ENCODE measurements at regions not wholly inside any gene's neighbourhood (a gene's known extent, or its start where the extent isn't known, plus 50 kb on each side); places are given as distances from the start of the nearest gene placed in this dataset.

DNA sequence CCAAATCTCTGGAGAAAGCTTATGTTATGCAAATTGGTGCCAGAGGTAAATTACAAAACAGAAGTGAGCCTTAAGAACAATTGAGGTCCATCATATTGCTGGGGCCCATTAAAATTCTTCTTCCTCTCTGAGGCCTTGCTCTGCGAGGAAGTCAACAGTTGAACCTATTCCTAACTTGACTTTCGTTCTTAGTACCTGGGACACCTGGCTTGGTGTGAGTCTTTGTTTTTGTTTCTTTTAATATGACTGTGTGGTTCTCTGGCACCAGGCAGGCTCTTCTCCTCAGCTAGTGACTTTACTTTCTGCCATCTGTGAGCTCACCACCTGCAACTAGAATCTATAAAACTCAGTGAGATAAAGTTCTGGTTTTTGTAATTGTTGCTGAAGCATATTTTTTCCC, 120.4 kb downstream of the CBLN1 start:
- no peaks in the 10 kb centered on the region for H3K4me1 Mint-ChIP-seq (ENCODE audit: unreplicated experiment)
- no peaks in the 10 kb centered on the region for H3K36me3 Mint-ChIP-seq (ENCODE audit: unreplicated experiment)
- no peaks in the 10 kb centered on the region for H3K27me3 Mint-ChIP-seq (ENCODE audit: unreplicated experiment)
- no peak overlapping the region for H3K27ac Mint-ChIP-seq (ENCODE audit: unreplicated experiment)
- peaks cover 16% of the 10 kb centered on the region for H3K9me3 Mint-ChIP-seq (ENCODE audit: unreplicated experiment)
- no peak overlapping the region for H3K4me3 Mint-ChIP-seq (ENCODE audit: unreplicated experiment)
- no peak for DNase-seq (ENCODE audit: extremely low spot score, unreplicated experiment)
- TF ChIP-seq, protein P1, sequence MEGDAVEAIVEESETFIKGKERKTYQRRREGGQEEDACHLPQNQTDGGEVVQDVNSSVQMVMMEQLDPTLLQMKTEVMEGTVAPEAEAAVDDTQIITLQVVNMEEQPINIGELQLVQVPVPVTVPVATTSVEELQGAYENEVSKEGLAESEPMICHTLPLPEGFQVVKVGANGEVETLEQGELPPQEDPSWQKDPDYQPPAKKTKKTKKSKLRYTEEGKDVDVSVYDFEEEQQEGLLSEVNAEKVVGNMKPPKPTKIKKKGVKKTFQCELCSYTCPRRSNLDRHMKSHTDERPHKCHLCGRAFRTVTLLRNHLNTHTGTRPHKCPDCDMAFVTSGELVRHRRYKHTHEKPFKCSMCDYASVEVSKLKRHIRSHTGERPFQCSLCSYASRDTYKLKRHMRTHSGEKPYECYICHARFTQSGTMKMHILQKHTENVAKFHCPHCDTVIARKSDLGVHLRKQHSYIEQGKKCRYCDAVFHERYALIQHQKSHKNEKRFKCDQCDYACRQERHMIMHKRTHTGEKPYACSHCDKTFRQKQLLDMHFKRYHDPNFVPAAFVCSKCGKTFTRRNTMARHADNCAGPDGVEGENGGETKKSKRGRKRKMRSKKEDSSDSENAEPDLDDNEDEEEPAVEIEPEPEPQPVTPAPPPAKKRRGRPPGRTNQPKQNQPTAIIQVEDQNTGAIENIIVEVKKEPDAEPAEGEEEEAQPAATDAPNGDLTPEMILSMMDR (IDR thresholded peaks at IDR 0.05): no peak

DNA sequence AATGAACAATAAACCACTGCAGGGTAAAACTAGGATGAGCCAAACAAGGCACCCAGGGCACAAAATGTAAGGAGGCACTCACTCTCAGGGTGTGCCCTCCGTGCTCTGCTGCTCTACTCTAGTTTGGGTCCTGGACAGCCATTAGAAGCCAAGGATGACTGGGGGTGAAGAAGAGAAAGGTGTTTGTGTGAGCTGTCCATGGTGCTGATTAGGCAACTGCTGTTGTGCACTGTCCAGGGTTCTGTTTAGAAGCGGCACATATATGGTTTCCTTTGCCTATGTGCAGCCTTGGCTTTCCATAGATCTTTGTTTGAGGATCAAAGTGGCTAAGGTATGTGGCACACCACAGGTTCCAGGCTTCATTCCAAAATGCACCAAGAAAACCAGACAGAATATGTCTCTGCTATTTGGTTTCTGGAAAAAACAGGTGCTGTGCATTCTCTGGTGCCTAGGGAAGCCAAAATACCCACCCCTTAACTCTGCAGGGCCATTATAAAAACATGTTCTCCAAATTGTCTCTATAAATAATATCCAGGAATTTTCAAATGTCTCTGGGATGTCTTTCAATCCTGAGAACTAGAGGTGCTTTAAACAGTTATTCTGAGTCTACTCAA, 123.5 kb downstream of the CBLN1 start:
- Mint-ChIP-seq H3K27ac (ENCODE audit: unreplicated experiment) (no peak overlapping the region), H3K27me3 (ENCODE audit: unreplicated experiment) (no peaks in the 10 kb centered on the region), H3K4me1 (ENCODE audit: unreplicated experiment) (no peaks in the 10 kb centered on the region), H3K4me3 (ENCODE audit: unreplicated experiment) (no peak overlapping the region), H3K36me3 (ENCODE audit: unreplicated experiment) (no peaks in the 10 kb centered on the region), H3K9me3 (ENCODE audit: unreplicated experiment) (peaks cover 23% of the 10 kb centered on the region)
- no peak for DNase-seq (ENCODE audit: extremely low spot score, unreplicated experiment)
- TF ChIP-seq, protein P1 (IDR thresholded peaks at IDR 0.05): no peak

DNA sequence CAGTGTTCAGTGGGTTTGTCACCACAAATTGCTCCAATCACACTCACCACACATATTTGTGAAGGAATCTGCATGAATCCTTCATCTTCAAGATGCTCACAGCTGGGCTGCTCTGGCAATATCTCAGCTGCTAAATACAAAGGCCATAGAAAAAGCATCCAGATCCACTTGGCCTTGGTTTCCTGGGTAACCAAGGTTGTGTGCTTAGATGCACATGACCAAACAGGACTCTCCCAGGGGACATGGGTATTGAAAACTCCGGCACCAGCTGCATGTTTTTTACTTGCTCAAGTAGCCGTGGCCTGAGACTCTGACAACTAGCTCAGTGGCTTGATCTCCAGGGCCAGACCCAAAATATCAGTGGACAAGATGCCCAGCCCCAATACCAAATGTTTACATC, 131.3 kb downstream of the CBLN1 start:
- no peak overlapping the region for H3K27ac Mint-ChIP-seq (ENCODE audit: unreplicated experiment)
- TF ChIP-seq, protein P1 (IDR thresholded peaks at IDR 0.05): no peak
- no peaks in the 10 kb centered on the region for H3K36me3 Mint-ChIP-seq (ENCODE audit: unreplicated experiment)
- no peaks in the 10 kb centered on the region for H3K27me3 Mint-ChIP-seq (ENCODE audit: unreplicated experiment)
- no peak for DNase-seq (ENCODE audit: extremely low spot score, unreplicated experiment)
- H3K9me3 Mint-ChIP-seq (ENCODE audit: unreplicated experiment): peaks cover 39% of the 10 kb centered on the region
- no peak overlapping the region for H3K4me3 Mint-ChIP-seq (ENCODE audit: unreplicated experiment)
- no peaks in the 10 kb centered on the region for H3K4me1 Mint-ChIP-seq (ENCODE audit: unreplicated experiment)

DNA sequence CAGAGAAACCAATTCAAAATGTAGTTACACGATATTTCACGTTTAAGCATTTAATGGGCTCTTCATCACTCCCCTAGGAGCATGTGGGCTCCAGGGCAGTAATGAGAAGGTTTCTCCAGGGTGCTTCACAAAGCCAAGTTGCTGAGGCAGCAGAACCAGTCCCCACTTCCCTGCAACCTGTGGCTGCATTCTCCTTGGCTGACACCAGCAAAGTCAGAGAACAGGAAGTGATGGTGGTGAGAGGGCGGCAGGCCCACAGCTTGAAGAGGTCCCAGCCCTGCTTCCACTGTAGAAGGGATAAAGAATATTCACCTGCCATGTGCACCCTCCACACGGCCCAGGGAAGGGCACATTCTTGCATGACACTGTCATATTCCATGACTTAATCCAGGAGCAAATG, 133.2 kb downstream of the CBLN1 start:
- Mint-ChIP-seq H3K9me3 (ENCODE audit: unreplicated experiment) (peaks cover 38% of the 10 kb centered on the region), H3K4me3 (ENCODE audit: unreplicated experiment) (no peak overlapping the region), H3K27me3 (ENCODE audit: unreplicated experiment) (no peaks in the 10 kb centered on the region), H3K4me1 (ENCODE audit: unreplicated experiment) (no peaks in the 10 kb centered on the region), H3K36me3 (ENCODE audit: unreplicated experiment) (no peaks in the 10 kb centered on the region), H3K27ac (ENCODE audit: unreplicated experiment) (no peak overlapping the region)
- TF ChIP-seq, protein P1 (IDR thresholded peaks at IDR 0.05): no peak
- no peak for DNase-seq (ENCODE audit: extremely low spot score, unreplicated experiment)

DNA sequence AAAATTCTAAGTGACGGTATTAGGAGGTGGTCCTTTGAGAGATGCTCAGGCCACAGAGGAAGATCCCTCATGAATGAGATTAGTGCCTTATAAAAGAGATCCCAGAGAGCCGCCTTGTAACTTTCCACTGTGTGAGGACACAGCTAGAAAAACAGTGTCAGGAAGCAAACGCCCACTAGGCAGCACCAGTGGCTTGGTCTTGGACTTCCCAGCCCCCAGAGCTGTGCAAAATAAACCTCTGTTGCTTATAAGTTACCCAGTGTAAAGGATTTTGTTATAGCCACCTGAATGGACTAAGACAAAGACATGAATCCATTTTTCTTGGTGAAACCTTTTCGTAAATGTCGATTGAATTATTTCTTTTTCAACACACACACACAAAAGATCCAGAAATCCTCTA, 141.0 kb downstream of the CBLN1 start:
- H3K9me3 Mint-ChIP-seq (ENCODE audit: unreplicated experiment): peaks cover 24% of the 10 kb centered on the region
- H3K27ac Mint-ChIP-seq (ENCODE audit: unreplicated experiment): no peak overlapping the region
- no peaks in the 10 kb centered on the region for H3K36me3 Mint-ChIP-seq (ENCODE audit: unreplicated experiment)
- H3K4me3 Mint-ChIP-seq (ENCODE audit: unreplicated experiment): no peak overlapping the region
- TF ChIP-seq, protein P1 (IDR thresholded peaks at IDR 0.05): no peak
- no peaks in the 10 kb centered on the region for H3K4me1 Mint-ChIP-seq (ENCODE audit: unreplicated experiment)
- no peak for DNase-seq (ENCODE audit: extremely low spot score, unreplicated experiment)
- no peaks in the 10 kb centered on the region for H3K27me3 Mint-ChIP-seq (ENCODE audit: unreplicated experiment)

Measured in osteocyte (in vitro differentiated cells).